Nephron progenitor cell (in vitro differentiated cells): ENCODE measurements at regions not wholly inside any gene's neighbourhood (a gene's known extent, or its start where the extent isn't known, plus 50 kb on each side); places are given as distances from the start of the nearest gene placed in this dataset.

Experiments used
- DNase-seq: peaks from one replicate; pipeline ENCODE4 v3.0.0; 2021
- H3K27ac Mint-ChIP-seq: 2 replicates; pipeline ENCODE4 v1.8.0; 2021; ENCODE audit warnings: mild to moderate bottlenecking, moderate library complexity, mixed read lengths
- H3K27me3 Mint-ChIP-seq: 2 replicates; pipeline ENCODE4 v1.8.0; 2021; ENCODE audit warnings: mild to moderate bottlenecking, low read depth, mixed read lengths; ENCODE audit not compliant: poor library complexity
- H3K36me3 Mint-ChIP-seq: 2 replicates; pipeline ENCODE4 v1.8.0; 2021; ENCODE audit warnings: low read depth, mixed read lengths
- H3K4me1 Mint-ChIP-seq: 2 replicates; pipeline ENCODE4 v1.8.0; 2021; ENCODE audit warnings: mixed read lengths
- H3K4me3 Mint-ChIP-seq: 2 replicates; pipeline ENCODE4 v1.8.0; 2021; ENCODE audit warnings: mild to moderate bottlenecking, moderate library complexity, mixed read lengths
- H3K9me3 Mint-ChIP-seq: 2 replicates; pipeline ENCODE4 v1.8.0; 2021; ENCODE audit warnings: mild to moderate bottlenecking, moderate library complexity, mixed read lengths
- TF ChIP-seq, protein P1 (sequence below): fragments of 200-600 bp; sonication (generic); IDR thresholded peaks from 2 replicates; pipeline ENCODE4 v1.5.0; 2021; ENCODE audit warnings: antibody characterized with exemption

DNA sequence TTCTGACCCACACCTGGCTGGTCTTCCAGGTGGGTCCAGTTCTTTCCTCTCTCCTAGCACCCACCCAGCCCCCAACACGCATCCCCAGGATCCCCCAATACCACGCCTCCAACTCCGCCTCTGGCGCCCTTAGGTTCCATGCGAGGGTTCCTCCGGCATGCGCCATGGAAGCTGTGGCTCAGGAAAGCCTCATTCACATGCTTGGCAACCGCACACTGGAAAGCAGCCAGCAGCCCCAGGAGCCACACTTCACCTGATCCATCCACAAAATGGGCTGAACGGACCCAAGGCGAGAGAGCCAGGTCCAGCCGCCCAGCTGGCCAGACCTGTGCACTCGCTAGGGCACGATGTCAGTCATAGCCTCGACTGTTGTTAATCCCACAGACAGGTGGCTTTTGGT is 161.2 kb downstream of the PSMG1 start:
- H3K4me3 Mint-ChIP-seq, result no peak overlapping the region
- peaks cover 4% of the 10 kb centered on the region for H3K27me3 Mint-ChIP-seq
- H3K9me3 Mint-ChIP-seq, result peaks cover 10% of the 10 kb centered on the region
- H3K27ac Mint-ChIP-seq, result peak overlapping the region; percentile 61
- TF ChIP-seq, protein P1, sequence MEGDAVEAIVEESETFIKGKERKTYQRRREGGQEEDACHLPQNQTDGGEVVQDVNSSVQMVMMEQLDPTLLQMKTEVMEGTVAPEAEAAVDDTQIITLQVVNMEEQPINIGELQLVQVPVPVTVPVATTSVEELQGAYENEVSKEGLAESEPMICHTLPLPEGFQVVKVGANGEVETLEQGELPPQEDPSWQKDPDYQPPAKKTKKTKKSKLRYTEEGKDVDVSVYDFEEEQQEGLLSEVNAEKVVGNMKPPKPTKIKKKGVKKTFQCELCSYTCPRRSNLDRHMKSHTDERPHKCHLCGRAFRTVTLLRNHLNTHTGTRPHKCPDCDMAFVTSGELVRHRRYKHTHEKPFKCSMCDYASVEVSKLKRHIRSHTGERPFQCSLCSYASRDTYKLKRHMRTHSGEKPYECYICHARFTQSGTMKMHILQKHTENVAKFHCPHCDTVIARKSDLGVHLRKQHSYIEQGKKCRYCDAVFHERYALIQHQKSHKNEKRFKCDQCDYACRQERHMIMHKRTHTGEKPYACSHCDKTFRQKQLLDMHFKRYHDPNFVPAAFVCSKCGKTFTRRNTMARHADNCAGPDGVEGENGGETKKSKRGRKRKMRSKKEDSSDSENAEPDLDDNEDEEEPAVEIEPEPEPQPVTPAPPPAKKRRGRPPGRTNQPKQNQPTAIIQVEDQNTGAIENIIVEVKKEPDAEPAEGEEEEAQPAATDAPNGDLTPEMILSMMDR, result no peak
- peaks cover 55% of the 10 kb centered on the region for H3K4me1 Mint-ChIP-seq
- peaks cover 5% of the 10 kb centered on the region for H3K36me3 Mint-ChIP-seq
- DNase-seq, result no peak

DNA sequence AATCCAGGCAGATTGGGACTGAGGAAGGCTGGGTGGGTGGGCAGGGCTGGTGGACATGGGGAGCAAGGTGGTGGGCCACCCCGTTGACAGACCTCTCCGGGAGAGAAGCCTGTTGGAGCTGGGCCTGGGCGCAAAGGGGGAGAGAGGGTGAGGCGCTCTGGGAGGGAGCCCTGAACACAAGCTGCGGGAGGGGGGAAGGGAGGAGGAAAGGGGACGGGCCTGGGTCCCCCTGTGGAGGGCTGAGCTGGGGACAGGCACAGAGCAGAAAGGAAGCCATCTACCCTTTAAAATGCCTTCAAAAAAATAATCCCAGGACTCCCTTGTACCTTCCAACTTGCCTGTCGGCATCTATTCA is 161.8 kb downstream of the PSMG1 start:
- Mint-ChIP-seq H3K4me3 (no peak overlapping the region), H3K27me3 (peaks cover 4% of the 10 kb centered on the region), H3K27ac (no peak overlapping the region), H3K36me3 (peaks cover 5% of the 10 kb centered on the region), H3K4me1 (peaks cover 57% of the 10 kb centered on the region), H3K9me3 (peaks cover 10% of the 10 kb centered on the region)
- no peak for DNase-seq
- TF ChIP-seq, protein P1, result no peak

DNA sequence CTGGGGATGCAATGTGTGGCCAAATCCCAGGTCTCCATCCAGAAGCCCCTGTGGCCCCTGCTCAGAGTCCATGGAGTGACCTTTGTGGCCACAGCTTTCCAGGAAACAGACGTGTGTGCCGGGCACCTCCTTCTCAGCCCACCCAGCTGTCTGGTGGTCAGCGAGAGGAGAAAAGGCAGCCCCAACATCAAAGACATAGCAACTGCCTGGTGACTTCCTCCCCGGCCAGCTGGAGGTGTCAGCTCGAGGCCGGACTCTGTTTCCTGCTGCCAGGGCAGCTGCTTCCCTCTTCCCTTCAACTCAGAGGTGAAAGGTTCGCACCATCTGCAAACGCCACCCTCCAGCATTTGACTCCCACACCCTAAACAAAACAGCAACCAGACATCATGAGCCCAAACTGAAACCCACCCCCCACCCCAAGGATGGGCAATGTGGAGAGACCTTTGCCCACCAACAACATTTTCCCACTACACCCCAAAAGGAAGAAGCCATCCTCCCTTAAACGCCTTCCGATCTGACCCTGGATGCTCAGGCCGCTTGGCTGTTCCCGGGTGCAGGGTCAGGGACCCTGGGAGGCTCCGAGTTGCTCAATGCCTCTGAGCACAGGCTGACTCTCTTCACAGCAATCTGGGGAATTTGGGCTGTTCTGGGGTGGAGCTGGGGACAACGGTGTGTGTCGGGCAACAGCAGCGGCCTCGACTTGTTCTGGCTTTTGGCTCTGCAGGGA is 162.3 kb downstream of the PSMG1 start:
- Mint-ChIP-seq H3K36me3 (peaks cover 5% of the 10 kb centered on the region), H3K4me3 (peak overlapping the region; percentile 67), H3K27ac (peak overlapping the region; percentile 82), H3K27me3 (peaks cover 4% of the 10 kb centered on the region), H3K4me1 (peaks cover 53% of the 10 kb centered on the region), H3K9me3 (peaks cover 10% of the 10 kb centered on the region)
- DNase-seq, result no peak
- TF ChIP-seq, protein P1, result no peak

DNA sequence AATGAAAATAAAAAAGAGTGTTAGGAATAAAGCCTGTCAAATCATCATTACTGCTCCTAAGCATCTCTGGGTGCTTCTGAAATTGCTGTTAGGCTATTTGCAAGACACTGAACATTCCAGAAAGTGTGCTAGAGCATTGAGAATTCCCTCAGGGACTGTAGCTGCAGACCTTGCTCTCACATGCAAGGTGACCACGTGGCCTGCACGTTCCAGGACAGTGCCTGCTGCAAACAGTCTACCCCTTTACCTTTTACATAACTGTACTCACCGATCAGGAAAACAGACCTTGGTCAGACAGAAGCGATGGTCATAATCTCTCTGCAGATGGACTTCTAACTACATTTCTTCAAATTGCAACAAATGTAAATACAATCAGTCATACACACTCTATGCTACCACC is 164.5 kb downstream of the PSMG1 start:
- TF ChIP-seq, protein P1, result no peak
- DNase-seq, result no peak
- Mint-ChIP-seq H3K36me3 (no peaks in the 10 kb centered on the region), H3K4me1 (peaks cover 38% of the 10 kb centered on the region), H3K27me3 (peaks cover 4% of the 10 kb centered on the region), H3K4me3 (no peak overlapping the region), H3K9me3 (peaks cover 4% of the 10 kb centered on the region), H3K27ac (no peak overlapping the region)

DNA sequence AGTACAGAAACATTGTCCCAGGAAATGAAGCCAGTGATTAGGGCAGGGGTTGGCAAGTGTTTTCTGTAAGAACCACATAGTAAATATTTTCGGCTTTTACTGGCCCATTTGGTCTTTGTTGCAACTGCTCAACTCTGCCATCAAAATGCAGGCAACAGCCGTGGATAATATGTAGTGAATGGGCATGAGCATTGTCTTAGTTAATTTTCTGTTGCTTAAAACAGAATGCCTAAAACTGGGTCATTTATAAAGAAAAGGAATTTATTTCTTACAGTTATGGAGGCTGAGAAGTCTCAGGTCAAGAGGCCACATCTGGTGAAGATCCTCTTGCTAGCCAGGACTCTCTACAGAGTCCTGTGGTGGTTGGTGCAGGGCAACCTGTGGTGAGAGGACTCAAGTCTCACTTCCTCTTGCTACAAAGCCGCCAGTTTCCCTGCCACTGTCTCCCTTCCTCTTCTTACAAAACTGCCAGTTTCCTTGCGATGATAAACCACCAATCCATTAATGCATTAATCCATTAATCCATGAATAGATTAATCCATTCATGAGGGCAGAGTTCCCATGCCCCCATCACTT is 166.4 kb downstream of the PSMG1 start:
- Mint-ChIP-seq H3K27ac (no peak overlapping the region), H3K27me3 (peaks cover under 1% of the 10 kb centered on the region), H3K36me3 (no peaks in the 10 kb centered on the region), H3K4me1 (peaks cover 27% of the 10 kb centered on the region), H3K4me3 (no peak overlapping the region), H3K9me3 (peaks cover 4% of the 10 kb centered on the region)
- DNase-seq, result no peak
- TF ChIP-seq, protein P1, result no peak

DNA sequence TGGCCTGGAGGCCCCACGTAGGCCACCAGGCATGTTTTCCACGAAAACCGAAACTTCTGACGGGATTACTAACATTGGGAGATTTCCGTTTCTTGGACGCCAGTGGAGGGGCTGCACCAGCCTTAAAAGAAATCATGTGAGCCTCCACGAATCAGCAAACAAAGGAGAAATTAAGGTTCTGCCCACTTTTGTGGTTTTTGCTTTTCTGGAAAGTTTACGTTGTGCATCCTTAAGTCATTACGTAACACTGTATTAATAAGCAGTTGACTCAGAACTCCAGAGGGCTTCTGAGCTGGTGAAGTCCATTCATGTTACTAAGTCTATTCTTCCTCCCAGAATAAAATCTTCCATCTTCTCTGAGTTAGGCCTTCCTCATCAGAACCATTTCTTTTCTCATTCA is 168.5 kb downstream of the PSMG1 start:
- Mint-ChIP-seq H3K36me3 (no peaks in the 10 kb centered on the region), H3K9me3 (peaks cover 4% of the 10 kb centered on the region)
- no peak for DNase-seq

More for the DNA sequence above, 168.5 kb downstream of the PSMG1 start:
- Mint-ChIP-seq H3K4me1 (peaks cover 10% of the 10 kb centered on the region), H3K27me3 (peaks cover 2% of the 10 kb centered on the region), H3K27ac (no peak overlapping the region), H3K4me3 (no peak overlapping the region)
- TF ChIP-seq, protein P1, result no peak
